ENCODE measurements at regions not wholly inside any gene's neighbourhood (a gene's known extent, or its start where the extent isn't known, plus 50 kb on each side); places are given as distances from the start of the nearest gene placed in this dataset.

GRCh38 chrX:142040906-142041305 is 137.2 kb downstream of the MAGEC1 start:
- no peaks in the 10 kb centered on the region for H3K27me3 ChIP-seq (replicated peaks; ENCODE audit: insufficient read depth, low read depth, low read length, poor library complexity)
- no peak for DNase-seq (ENCODE audit: low spot score)
- CTCF ChIA-PET = no interaction called here
- BruUV-seq (replicated peaks) = no TSS peak
- H3K9me3 ChIP-seq (ENCODE audit: low read depth, low read length, poor library complexity, severe bottlenecking) = peaks cover 12% of the 10 kb centered on the region
- no peaks in the 10 kb centered on the region for H3K36me3 ChIP-seq (ENCODE audit: insufficient read depth, low read length, poor library complexity, severe bottlenecking)
- POLR2A ChIA-PET (ENCODE audit: low non-redundant PET) = no interaction called here
- no peak overlapping the region for H3K4me3 ChIP-seq (ENCODE audit: low read depth, low read length, poor library complexity, severe bottlenecking)
- no peaks in the 10 kb centered on the region for H3K4me1 ChIP-seq (ENCODE audit: insufficient read depth, low read length, poor library complexity, severe bottlenecking)
- no peak for TF ChIP-seq EZH2 (IDR thresholded peaks at IDR 0.05; ENCODE audit: borderline replicate concordance, low read depth, low read length, poor library complexity, severe bottlenecking)
- TF ChIP-seq, protein P1, sequence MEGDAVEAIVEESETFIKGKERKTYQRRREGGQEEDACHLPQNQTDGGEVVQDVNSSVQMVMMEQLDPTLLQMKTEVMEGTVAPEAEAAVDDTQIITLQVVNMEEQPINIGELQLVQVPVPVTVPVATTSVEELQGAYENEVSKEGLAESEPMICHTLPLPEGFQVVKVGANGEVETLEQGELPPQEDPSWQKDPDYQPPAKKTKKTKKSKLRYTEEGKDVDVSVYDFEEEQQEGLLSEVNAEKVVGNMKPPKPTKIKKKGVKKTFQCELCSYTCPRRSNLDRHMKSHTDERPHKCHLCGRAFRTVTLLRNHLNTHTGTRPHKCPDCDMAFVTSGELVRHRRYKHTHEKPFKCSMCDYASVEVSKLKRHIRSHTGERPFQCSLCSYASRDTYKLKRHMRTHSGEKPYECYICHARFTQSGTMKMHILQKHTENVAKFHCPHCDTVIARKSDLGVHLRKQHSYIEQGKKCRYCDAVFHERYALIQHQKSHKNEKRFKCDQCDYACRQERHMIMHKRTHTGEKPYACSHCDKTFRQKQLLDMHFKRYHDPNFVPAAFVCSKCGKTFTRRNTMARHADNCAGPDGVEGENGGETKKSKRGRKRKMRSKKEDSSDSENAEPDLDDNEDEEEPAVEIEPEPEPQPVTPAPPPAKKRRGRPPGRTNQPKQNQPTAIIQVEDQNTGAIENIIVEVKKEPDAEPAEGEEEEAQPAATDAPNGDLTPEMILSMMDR (conservative IDR thresholded peaks at IDR 0.05; ENCODE audit: low read depth, low read length) = no peak
- intact Hi-C loops (cut with micrococcal nuclease; ENCODE audit: unreplicated experiment) = no loop called here
- H3K27ac ChIP-seq (ENCODE audit: low read depth, low read length, poor library complexity, severe bottlenecking) = no peak overlapping the region

DNA sequence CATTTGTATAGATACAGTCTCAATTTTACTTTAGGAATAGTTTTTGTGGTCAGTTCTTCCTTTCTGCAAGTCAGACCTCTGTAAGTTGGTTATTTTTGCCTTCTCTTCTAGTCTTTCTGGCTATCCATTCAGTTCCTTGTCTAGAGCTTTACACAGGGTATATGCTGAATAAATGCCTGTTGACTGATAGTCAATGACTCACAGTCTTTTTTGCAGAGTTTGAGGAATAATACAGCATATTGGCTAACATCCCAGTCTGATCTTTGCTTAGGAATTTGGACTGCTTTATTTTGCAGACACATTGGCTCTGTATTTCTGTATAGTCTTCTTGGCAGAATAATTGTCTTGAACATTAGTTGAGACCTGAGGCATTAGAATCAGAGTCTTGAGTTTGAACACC is 132.4 kb downstream of the MAGEC1 start:
- no peak overlapping the region for H3K27ac ChIP-seq (ENCODE audit: low read depth, low read length, poor library complexity, severe bottlenecking)

DNA sequence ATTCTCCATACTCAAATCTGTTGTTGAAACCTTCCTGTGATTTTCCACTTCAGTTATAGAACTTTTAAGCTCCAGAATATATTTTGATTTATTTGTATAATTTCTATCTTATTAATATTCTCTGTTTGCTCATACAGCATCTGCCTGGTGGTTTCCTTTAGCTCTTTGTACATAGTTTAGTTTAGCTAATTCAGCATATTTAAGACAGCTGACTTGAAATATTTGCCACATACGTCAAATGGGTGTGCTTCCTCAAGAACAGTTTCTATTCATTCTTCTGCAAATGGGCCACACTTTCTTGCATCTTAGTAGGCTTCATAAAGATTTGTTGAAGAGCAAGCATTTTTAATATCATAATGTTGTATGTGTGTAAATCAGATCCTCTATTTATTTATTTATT is 101.8 kb downstream of the MAGEC1 start:
- H3K4me1 ChIP-seq (ENCODE audit: insufficient read depth, low read length, poor library complexity, severe bottlenecking) = no peaks in the 10 kb centered on the region
- CTCF ChIA-PET = no interaction called here
- no peaks in the 10 kb centered on the region for H3K9me3 ChIP-seq (ENCODE audit: low read depth, low read length, poor library complexity, severe bottlenecking)
- no peaks in the 10 kb centered on the region for H3K27me3 ChIP-seq (replicated peaks; ENCODE audit: insufficient read depth, low read depth, low read length, poor library complexity)
- DNase-seq (ENCODE audit: low spot score) = no peak
- no peak for TF ChIP-seq EZH2 (IDR thresholded peaks at IDR 0.05; ENCODE audit: borderline replicate concordance, low read depth, low read length, poor library complexity, severe bottlenecking)
- TF ChIP-seq, protein P1 (conservative IDR thresholded peaks at IDR 0.05; ENCODE audit: low read depth, low read length) = no peak
- POLR2A ChIA-PET (ENCODE audit: low non-redundant PET) = no interaction called here
- H3K27ac ChIP-seq (ENCODE audit: low read depth, low read length, poor library complexity, severe bottlenecking) = no peak overlapping the region
- H3K36me3 ChIP-seq (ENCODE audit: insufficient read depth, low read length, poor library complexity, severe bottlenecking) = no peaks in the 10 kb centered on the region
- intact Hi-C loops (cut with micrococcal nuclease; ENCODE audit: unreplicated experiment) = no loop called here
- BruUV-seq (replicated peaks) = no TSS peak
- no peak overlapping the region for H3K4me3 ChIP-seq (ENCODE audit: low read depth, low read length, poor library complexity, severe bottlenecking)

More for the DNA sequence above, 132.4 kb downstream of the MAGEC1 start:
- ChIA-PET CTCF (no interaction called here), POLR2A (ENCODE audit: low non-redundant PET) (no interaction called here)
- no peaks in the 10 kb centered on the region for H3K27me3 ChIP-seq (replicated peaks; ENCODE audit: insufficient read depth, low read depth, low read length, poor library complexity)
- no peaks in the 10 kb centered on the region for H3K36me3 ChIP-seq (ENCODE audit: insufficient read depth, low read length, poor library complexity, severe bottlenecking)
- H3K4me3 ChIP-seq (ENCODE audit: low read depth, low read length, poor library complexity, severe bottlenecking) = no peak overlapping the region
- no peak for DNase-seq (ENCODE audit: low spot score)
- no peaks in the 10 kb centered on the region for H3K4me1 ChIP-seq (ENCODE audit: insufficient read depth, low read length, poor library complexity, severe bottlenecking)
- BruUV-seq (replicated peaks) = no TSS peak
- intact Hi-C loops (cut with micrococcal nuclease; ENCODE audit: unreplicated experiment) = no loop called here
- TF ChIP-seq, protein P1 (conservative IDR thresholded peaks at IDR 0.05; ENCODE audit: low read depth, low read length) = no peak
- peaks cover 4% of the 10 kb centered on the region for H3K9me3 ChIP-seq (ENCODE audit: low read depth, low read length, poor library complexity, severe bottlenecking)

Measured in A673 (cell line).